ENCODE measurements at regions not wholly inside any gene's neighbourhood (a gene's known extent, or its start where the extent isn't known, plus 50 kb on each side); places are given as distances from the start of the nearest gene placed in this dataset.
"Not testable (repeated sequence)": the region's sequence is repeated elsewhere in the genome, so short reads cannot be mapped to it uniquely, and the experiment has no call there.

GRCh38 chr5:105197531-105197930, 1634.9 kb upstream of the NUDT12 start:
- DNase-seq (ENCODE audit: low spot score), result no peak

- no peak for DNase-seq (ENCODE audit: low spot score)
Measured at GRCh38 chr5:105195765-105196164, 1633.2 kb upstream of the NUDT12 start.

GRCh38 chr5:105172918-105173317, 1610.3 kb upstream of the NUDT12 start:
- DNase-seq (ENCODE audit: low spot score), result no peak

- no peak for DNase-seq (ENCODE audit: low spot score)
Measured at GRCh38 chr5:105168806-105169205, 1606.2 kb upstream of the NUDT12 start.

- no peak for DNase-seq (ENCODE audit: low spot score)
Measured at GRCh38 chr5:105167092-105167491, 1604.5 kb upstream of the NUDT12 start.

- DNase-seq (ENCODE audit: low spot score), result no peak
Measured at GRCh38 chr5:105163547-105163946, 1601.0 kb upstream of the NUDT12 start.

GRCh38 chr5:105162557-105162956, 1600.0 kb upstream of the NUDT12 start:
- DNase-seq (ENCODE audit: low spot score), result not testable (repeated sequence)

- DNase-seq (ENCODE audit: low spot score), result no peak
Measured at GRCh38 chr5:105158526-105158925, 1595.9 kb upstream of the NUDT12 start.

GRCh38 chr5:105150323-105150722, 1587.7 kb upstream of the NUDT12 start:
- DNase-seq (ENCODE audit: low spot score), result no peak

- no peak for DNase-seq (ENCODE audit: low spot score)
Measured at GRCh38 chr5:105146867-105147266, 1584.3 kb upstream of the NUDT12 start.

GRCh38 chr5:105145152-105145551, 1582.6 kb upstream of the NUDT12 start:
- DNase-seq (ENCODE audit: low spot score), result no peak

GRCh38 chr5:105134328-105134727, 1571.7 kb upstream of the NUDT12 start:
- no peak for DNase-seq (ENCODE audit: low spot score)

GRCh38 chr5:105133087-105133486, 1570.5 kb upstream of the NUDT12 start:
- no peak for DNase-seq (ENCODE audit: low spot score)

GRCh38 chr5:105132581-105132980, 1570.0 kb upstream of the NUDT12 start:
- no peak for DNase-seq (ENCODE audit: low spot score)

- DNase-seq (ENCODE audit: low spot score), result no peak
Measured at GRCh38 chr5:105131045-105131444, 1568.5 kb upstream of the NUDT12 start.

GRCh38 chr5:105101577-105101976, 1539.0 kb upstream of the NUDT12 start:
- DNase-seq (ENCODE audit: low spot score), result no peak

- no peak for DNase-seq (ENCODE audit: low spot score)
Measured at GRCh38 chr5:105088961-105089360, 1526.4 kb upstream of the NUDT12 start.

- DNase-seq (ENCODE audit: low spot score), result no peak
Measured at GRCh38 chr5:105088102-105088501, 1525.5 kb upstream of the NUDT12 start.

GRCh38 chr5:105057893-105058292, 1495.3 kb upstream of the NUDT12 start:
- no peak for DNase-seq (ENCODE audit: low spot score)

GRCh38 chr5:105057001-105057436, 1494.4 kb upstream of the NUDT12 start:
- DNase-seq (ENCODE audit: low spot score), result no peak

GRCh38 chr5:105054406-105054805, 1491.8 kb upstream of the NUDT12 start:
- no peak for DNase-seq (ENCODE audit: low spot score)

- no peak for DNase-seq (ENCODE audit: low spot score)
Measured at GRCh38 chr5:105042623-105043022, 1480.0 kb upstream of the NUDT12 start.

GRCh38 chr5:105036814-105037213, 1474.2 kb upstream of the NUDT12 start:
- not testable (repeated sequence) for DNase-seq (ENCODE audit: low spot score)

- no peak for DNase-seq (ENCODE audit: low spot score)
Measured at GRCh38 chr5:105034401-105034763, 1471.8 kb upstream of the NUDT12 start.

All from CD4-positive, alpha-beta T cell treated with Interleukin-6 at 100 ng/mL for 8 hours (primary cell).